SK-N-SH (cell line): ENCODE measurements at regions not wholly inside any gene's neighbourhood (a gene's known extent, or its start where the extent isn't known, plus 50 kb on each side); places are given as distances from the start of the nearest gene placed in this dataset.

ENCODE experiments used
- CTCF ChIA-PET: fragments of 300-600, 350-600 bp; formaldehyde crosslinking; extraction: SDS; loops from one replicate; lab custom pipeline; 2021; lab: Yijun Ruan, JAX
- POLR2A ChIA-PET: fragments of 350-600 bp; sonication (Branson Sonifier 250); formaldehyde crosslinking; extraction: SDS; loops from one replicate; lab custom pipeline; 2020; ENCODE audit warnings: antibody characterized with exemption, inconsistent platforms; lab: Yijun Ruan, JAX
- DNase-seq: peaks from one replicate; pipeline ENCODE4 v3.0.0; 2012
- H2AFZ ChIP-seq: fragments of 200-600 bp; sonication (generic); 2 replicates; pipeline ENCODE4 v1.8.1; 2016; ENCODE audit warnings: antibody characterized with exemption, mild to moderate bottlenecking, low read depth
- H3F3A ChIP-seq: fragments of 200-600 bp; sonication (generic); replicated peaks from 2 replicates; pipeline ENCODE3; 2016; ENCODE audit warnings: antibody characterized with exemption, mild to moderate bottlenecking; ENCODE audit not compliant: insufficient read depth
- H3K27ac ChIP-seq, 2 experiments: fragments of 200-500 bp in 1 of 2; fragments of 200-600 bp in 1 of 2; sonication (Bioruptor generic) in 1 of 2; sonication (generic), shearing (Covaris generic) in 1 of 2; 2 replicates each; pipeline versions ENCODE4 v1.5.1 to v1.6.1; 2014 to 2016; ENCODE audit warnings: low read depth in 2 of 2, inconsistent platforms in 1 of 2, low read length in 1 of 2, mild to moderate bottlenecking in 1 of 2, mixed read lengths in 1 of 2
- H3K27me3 ChIP-seq: fragments of 200-600 bp; sonication (generic), shearing (Covaris generic); 2 replicates; pipeline ENCODE4 v1.6.1; 2016; ENCODE audit warnings: mixed run types; ENCODE audit not compliant: insufficient read depth
- H3K36me3 ChIP-seq, 2 experiments: fragments of 200-500 bp in 1 of 2; fragments of 200-600 bp in 1 of 2; sonication (Bioruptor generic) in 1 of 2; sonication (generic) in 1 of 2; replicated peaks in 1 of 2; 2 replicates each; pipeline versions ENCODE3 to v1.5.1; 2014 to 2016; ENCODE audit warnings: low read length in 1 of 2, mild to moderate bottlenecking in 1 of 2; ENCODE audit not compliant: insufficient read depth in 2 of 2, control insufficient read depth in 1 of 2
- H3K4me1 ChIP-seq, 2 experiments: fragments of 200-500 bp in 1 of 2; fragments of 200-600 bp in 1 of 2; sonication (Bioruptor generic) in 1 of 2; sonication (generic), shearing (Covaris generic) in 1 of 2; 2 replicates each; pipeline versions ENCODE4 v1.5.1 to v1.6.1; 2014 to 2016; ENCODE audit warnings: low read depth in 1 of 2, low read length in 1 of 2, mixed run types in 1 of 2; ENCODE audit not compliant: insufficient read depth in 2 of 2, control insufficient read depth in 1 of 2
- H3K4me2 ChIP-seq: fragments of 200-600 bp; sonication (generic), shearing (Covaris generic); 2 replicates; pipeline ENCODE4 v1.6.1; 2017; ENCODE audit warnings: mixed run types
- H3K4me3 ChIP-seq, 2 experiments: fragments of 200-500 bp in 1 of 2; fragments of 200-600 bp in 1 of 2; sonication (Bioruptor generic) in 1 of 2; sonication (generic), shearing (Covaris generic) in 1 of 2; 2 replicates each; pipeline versions ENCODE4 v1.5.1 to v1.8.1; 2014 to 2016; ENCODE audit warnings: low read depth in 2 of 2, inconsistent platforms in 1 of 2, low read length in 1 of 2, mild to moderate bottlenecking in 1 of 2, mixed read lengths in 1 of 2, moderate library complexity in 1 of 2
- H3K79me2 ChIP-seq: fragments of 200-600 bp; sonication (generic); 2 replicates; pipeline ENCODE4 v1.8.1; 2017; ENCODE audit warnings: mild to moderate bottlenecking; ENCODE audit not compliant: insufficient read depth
- H3K9ac ChIP-seq: fragments of 200-600 bp; sonication (generic); 2 replicates; pipeline ENCODE4 v1.6.1; 2017; ENCODE audit warnings: mixed run types
- H3K9me2 ChIP-seq: fragments of 200-600 bp; sonication (generic); 2 replicates; pipeline ENCODE4 v1.6.1; 2017; ENCODE audit warnings: mixed run types
- H3K9me3 ChIP-seq: fragments of 200-600 bp; sonication (generic); 2 replicates; pipeline ENCODE4 v1.6.1; 2017; ENCODE audit warnings: mixed run types, mild to moderate bottlenecking, moderate library complexity
- H4K20me1 ChIP-seq: fragments of 200-600 bp; sonication (generic); 2 replicates; pipeline ENCODE4 v1.6.1; 2017; ENCODE audit warnings: mild to moderate bottlenecking, mixed run types; ENCODE audit not compliant: insufficient read depth
- EZH2phosphoT487 ChIP-seq: fragments of 200-600 bp; sonication (generic); IDR thresholded peaks from 2 replicates; pipeline ENCODE4 v1.6.1; 2017; ENCODE audit warnings: low read depth, mixed run types, mild to moderate bottlenecking, antibody characterized with exemption, moderate library complexity, borderline replicate concordance
- FOSL2 ChIP-seq: IDR thresholded peaks from 2 replicates; pipeline ENCODE4 v1.4.0; 2012; ENCODE audit warnings: low read depth, mild to moderate bottlenecking, moderate library complexity, borderline replicate concordance
- FOXJ3 ChIP-seq: sonication (generic); formaldehyde crosslinking; IDR thresholded peaks from 2 replicates; pipeline ENCODE4 v1.5.1; 2020; ENCODE audit warnings: mild to moderate bottlenecking, missing genetic modification reagents
- JUND ChIP-seq: IDR thresholded peaks from 2 replicates; pipeline ENCODE4 v1.4.0; 2012
- NFIC ChIP-seq: IDR thresholded peaks from 2 replicates; pipeline ENCODE4 v1.4.0; 2012; ENCODE audit warnings: borderline replicate concordance
- SMC3 ChIP-seq: IDR thresholded peaks from 2 replicates; pipeline ENCODE4 v1.6.1; 2012; ENCODE audit warnings: low read depth, low read length, improper control_type of control experiment
- TCF12 ChIP-seq: IDR thresholded peaks from 2 replicates; pipeline ENCODE4 v1.4.0; 2012
- TEAD4 ChIP-seq: IDR thresholded peaks from 2 replicates; pipeline ENCODE4 v1.4.0; 2012; ENCODE audit warnings: mild to moderate bottlenecking, borderline replicate concordance; ENCODE audit not compliant: insufficient read depth
- YY1 ChIP-seq: IDR thresholded peaks from 2 replicates; pipeline ENCODE4 v1.4.0; 2012; ENCODE audit warnings: low read depth, mild to moderate bottlenecking
- WGBS: methylation state at CpG from one replicate; pipeline ENCODE4 v1.1.6; 2017; ENCODE audit warnings: low lambda C conversion rate; 5-methylcytosine and 5-hydroxymethylcytosine counted together
- TF ChIP-seq, protein P1 (sequence below): IDR thresholded peaks from 2 replicates; pipeline ENCODE4; 2012
- TF ChIP-seq, protein P2 (sequence below): IDR thresholded peaks from 2 replicates; pipeline ENCODE4 v1.4.0; 2012; ENCODE audit warnings: low read depth
- TF ChIP-seq, protein P3 (sequence below): fragments of 150-350 bp; IDR thresholded peaks from 2 replicates; pipeline ENCODE4 v1.6.1; 2017; ENCODE audit warnings: antibody characterized with exemption, low read length, low read depth, borderline replicate concordance
- TF ChIP-seq, protein P4 (sequence below): fragments of 150-350 bp; IDR thresholded peaks from 2 replicates; pipeline ENCODE4 v1.6.1; 2016; ENCODE audit warnings: mild to moderate bottlenecking, low read depth, low read length
- TF ChIP-seq, protein P5 (sequence below): IDR thresholded peaks from 2 replicates; pipeline ENCODE4 v1.4.0; 2012; ENCODE audit warnings: low read depth, borderline replicate concordance

DNA sequence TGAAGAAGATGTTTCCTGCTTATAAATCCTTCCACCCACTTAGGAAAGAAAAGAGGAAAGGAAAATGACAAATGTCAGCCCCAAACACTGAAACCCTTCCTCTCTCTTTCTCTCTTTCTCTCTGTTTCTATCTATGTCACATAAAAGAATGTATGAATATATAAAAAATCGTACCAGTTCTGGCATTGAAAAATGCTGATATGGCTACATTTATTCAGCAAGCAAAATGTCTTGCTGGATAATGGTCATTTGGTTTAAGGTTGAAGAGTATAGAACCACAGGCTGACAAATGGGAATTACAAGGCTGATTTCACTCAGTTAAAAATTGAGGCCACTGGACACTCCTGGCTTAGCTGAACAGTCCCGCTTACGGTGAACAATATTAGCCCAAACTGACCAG lies 335.9 kb downstream of the PARP8 start:
- Histone ChIP-seq H3K4me1 (peaks cover 0 to 2% of the 10 kb centered on the region in 2 experiments; a peak in 1 of 4 replicates), H3K27ac (no peak overlapping the region), H3K4me3 (no peak overlapping the region)
- TF ChIP-seq JUND = no peak
- TF ChIP-seq FOXJ3 (CRISPR knock-in tag) = no peak
- TF ChIP-seq, protein P1, sequence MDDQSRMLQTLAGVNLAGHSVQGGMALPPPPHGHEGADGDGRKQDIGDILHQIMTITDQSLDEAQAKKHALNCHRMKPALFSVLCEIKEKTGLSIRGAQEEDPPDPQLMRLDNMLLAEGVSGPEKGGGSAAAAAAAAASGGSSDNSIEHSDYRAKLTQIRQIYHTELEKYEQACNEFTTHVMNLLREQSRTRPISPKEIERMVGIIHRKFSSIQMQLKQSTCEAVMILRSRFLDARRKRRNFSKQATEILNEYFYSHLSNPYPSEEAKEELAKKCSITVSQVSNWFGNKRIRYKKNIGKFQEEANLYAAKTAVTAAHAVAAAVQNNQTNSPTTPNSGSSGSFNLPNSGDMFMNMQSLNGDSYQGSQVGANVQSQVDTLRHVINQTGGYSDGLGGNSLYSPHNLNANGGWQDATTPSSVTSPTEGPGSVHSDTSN = no peak
- no peak for TF ChIP-seq SMC3
- TF ChIP-seq, protein P2, sequence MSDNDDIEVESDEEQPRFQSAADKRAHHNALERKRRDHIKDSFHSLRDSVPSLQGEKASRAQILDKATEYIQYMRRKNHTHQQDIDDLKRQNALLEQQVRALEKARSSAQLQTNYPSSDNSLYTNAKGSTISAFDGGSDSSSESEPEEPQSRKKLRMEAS = no peak
- TF ChIP-seq FOSL2 = no peak
- TF ChIP-seq NFIC = no peak
- TF ChIP-seq, protein P3, sequence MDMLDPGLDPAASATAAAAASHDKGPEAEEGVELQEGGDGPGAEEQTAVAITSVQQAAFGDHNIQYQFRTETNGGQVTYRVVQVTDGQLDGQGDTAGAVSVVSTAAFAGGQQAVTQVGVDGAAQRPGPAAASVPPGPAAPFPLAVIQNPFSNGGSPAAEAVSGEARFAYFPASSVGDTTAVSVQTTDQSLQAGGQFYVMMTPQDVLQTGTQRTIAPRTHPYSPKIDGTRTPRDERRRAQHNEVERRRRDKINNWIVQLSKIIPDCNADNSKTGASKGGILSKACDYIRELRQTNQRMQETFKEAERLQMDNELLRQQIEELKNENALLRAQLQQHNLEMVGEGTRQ = no peak
- TF ChIP-seq, all 33 proteins: peak for 0
- no peaks in the 10 kb centered on the region for H3K9me2 ChIP-seq
- no peaks in the 10 kb centered on the region for H3K79me2 ChIP-seq
- no peaks in the 10 kb centered on the region for H3K27me3 ChIP-seq
- POLR2A ChIA-PET = no interaction called here
- H3K9ac ChIP-seq = no peak overlapping the region
- DNase-seq = no peak
- WGBS = 65% methylated on average over 3 of the region's 3 CpGs
- no peaks in the 10 kb centered on the region for H3K9me3 ChIP-seq
- CTCF ChIA-PET = no interaction called here
- no peaks in the 10 kb centered on the region for H4K20me1 ChIP-seq
- no peaks in the 10 kb centered on the region for H3K36me3 ChIP-seq
- H3K4me2 ChIP-seq = no peak overlapping the region
- H3F3A ChIP-seq = no peaks in the 10 kb centered on the region
- H2AFZ ChIP-seq = no peak overlapping the region

DNA sequence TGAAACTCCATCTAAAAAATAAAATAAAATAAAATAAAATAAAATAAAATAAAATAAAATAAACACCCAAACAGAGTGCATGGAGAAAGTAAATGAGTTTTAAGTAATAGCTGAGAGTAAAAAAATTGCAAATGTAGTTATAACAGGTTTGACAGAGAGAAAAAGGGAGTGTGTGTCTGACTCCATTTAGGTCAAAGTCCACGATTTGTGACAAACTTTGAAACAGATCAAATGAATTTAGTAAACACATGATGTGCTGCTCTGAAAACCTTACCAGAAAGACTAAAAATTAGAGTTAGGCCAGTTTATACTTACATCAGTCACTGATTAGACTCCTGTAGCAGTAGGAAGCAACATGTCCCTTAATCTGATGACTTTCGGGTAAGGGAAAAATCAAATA lies 346.6 kb downstream of the PARP8 start:
- Histone ChIP-seq H3K27ac (no peak overlapping the region), H4K20me1 (no peaks in the 10 kb centered on the region), H3K36me3 (no peaks in the 10 kb centered on the region), H3F3A (no peaks in the 10 kb centered on the region), H3K4me2 (no peak overlapping the region), H3K9me3 (no peaks in the 10 kb centered on the region), H3K9ac (no peak overlapping the region), H3K79me2 (no peaks in the 10 kb centered on the region), H3K9me2 (no peaks in the 10 kb centered on the region), H2AFZ (no peak overlapping the region), H3K27me3 (no peaks in the 10 kb centered on the region), H3K4me3 (no peak overlapping the region), H3K4me1 (no peaks in the 10 kb centered on the region; a peak in 1 of 4 replicates)
- ChIA-PET CTCF (interaction anchor here (0.9 kb wide), 1 partner anchor 22 kb away, joined by 3 read pairs; no protein-coding TSS in a partner anchor), POLR2A (no interaction called here)
- TF ChIP-seq TCF12 (no peak), SMC3 (no peak), EZH2phosphoT487 (no peak), TEAD4 (no peak), YY1 (no peak)
- TF ChIP-seq, protein P4, sequence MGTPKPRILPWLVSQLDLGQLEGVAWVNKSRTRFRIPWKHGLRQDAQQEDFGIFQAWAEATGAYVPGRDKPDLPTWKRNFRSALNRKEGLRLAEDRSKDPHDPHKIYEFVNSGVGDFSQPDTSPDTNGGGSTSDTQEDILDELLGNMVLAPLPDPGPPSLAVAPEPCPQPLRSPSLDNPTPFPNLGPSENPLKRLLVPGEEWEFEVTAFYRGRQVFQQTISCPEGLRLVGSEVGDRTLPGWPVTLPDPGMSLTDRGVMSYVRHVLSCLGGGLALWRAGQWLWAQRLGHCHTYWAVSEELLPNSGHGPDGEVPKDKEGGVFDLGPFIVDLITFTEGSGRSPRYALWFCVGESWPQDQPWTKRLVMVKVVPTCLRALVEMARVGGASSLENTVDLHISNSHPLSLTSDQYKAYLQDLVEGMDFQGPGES = no peak
- TF ChIP-seq, protein P5, sequence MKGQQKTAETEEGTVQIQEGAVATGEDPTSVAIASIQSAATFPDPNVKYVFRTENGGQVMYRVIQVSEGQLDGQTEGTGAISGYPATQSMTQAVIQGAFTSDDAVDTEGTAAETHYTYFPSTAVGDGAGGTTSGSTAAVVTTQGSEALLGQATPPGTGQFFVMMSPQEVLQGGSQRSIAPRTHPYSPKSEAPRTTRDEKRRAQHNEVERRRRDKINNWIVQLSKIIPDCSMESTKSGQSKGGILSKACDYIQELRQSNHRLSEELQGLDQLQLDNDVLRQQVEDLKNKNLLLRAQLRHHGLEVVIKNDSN = no peak
- TF ChIP-seq, protein P2 = no peak
- TF ChIP-seq, protein P3 = no peak
- 55% methylated on average over 2 of the region's 2 CpGs for WGBS
- DNase-seq = no peak
